OCI-LY7 (cell line): ENCODE measurements at regions not wholly inside any gene's neighbourhood (a gene's known extent, or its start where the extent isn't known, plus 50 kb on each side); places are given as distances from the start of the nearest gene placed in this dataset.

Experiments
- BruUV-seq: library from RNA; stranded (reverse); fragments of 400-500 nt; replicated peaks from 2 replicates; lab custom pipeline; 2021; lab: Mats Ljungman, UMichigan
- CTCF ChIA-PET: fragments of 300-600 bp; sonication (Branson Sonifier 250); formaldehyde crosslinking; loops from one replicate; lab custom pipeline; 2022; ENCODE audit warnings: antibody characterized with exemption; ENCODE audit not compliant: unreplicated experiment; lab: Charles Lee
- POLR2A ChIA-PET: fragments of 300-600 bp; sonication (Branson Sonifier 250); formaldehyde crosslinking; loops from one replicate; lab custom pipeline; 2022; ENCODE audit warnings: antibody characterized with exemption; lab: Charles Lee
- DNase-seq: peaks from one replicate; pipeline ENCODE4 v3.0.0-alpha.2; 2015; ENCODE audit warnings: low spot score
- H2AFZ ChIP-seq: fragments of 200-600 bp; sonication (generic), shearing (Covaris generic); 2 replicates; pipeline ENCODE4 v1.6.1; 2014; ENCODE audit warnings: mild to moderate bottlenecking, antibody characterized with exemption, low read length, moderate library complexity
- H3K27ac ChIP-seq: fragments of 200-600 bp; sonication (generic); 2 replicates; pipeline ENCODE4 v1.5.1; 2014; ENCODE audit warnings: mixed run types, low read depth, mild to moderate bottlenecking, moderate library complexity, low read length, inconsistent platforms; ENCODE audit not compliant: poor library complexity, severe bottlenecking
- H3K36me3 ChIP-seq: fragments of 200-600 bp; sonication (generic); 2 replicates; pipeline ENCODE4 v1.6.1; 2014; ENCODE audit warnings: mild to moderate bottlenecking, antibody characterized with exemption, low read length, moderate library complexity, mixed read lengths; ENCODE audit not compliant: insufficient read depth
- H3K4me1 ChIP-seq: fragments of 200-600 bp; sonication (generic); 2 replicates; pipeline ENCODE4 v1.5.1; 2014; ENCODE audit warnings: mild to moderate bottlenecking, low read length; ENCODE audit not compliant: insufficient read depth, poor library complexity, severe bottlenecking
- H3K4me2 ChIP-seq: fragments of 200-600 bp; sonication (generic); 2 replicates; pipeline ENCODE4 v1.6.1; 2014; ENCODE audit warnings: mild to moderate bottlenecking, low read length
- H3K4me3 ChIP-seq: fragments of 200-600 bp; sonication (generic); 2 replicates; pipeline ENCODE4 v1.5.1; 2014; ENCODE audit warnings: mild to moderate bottlenecking, low read depth, low read length; ENCODE audit not compliant: poor library complexity, severe bottlenecking
- H3K79me2 ChIP-seq: fragments of 200-600 bp; sonication (generic); 2 replicates; pipeline ENCODE4 v1.6.1; 2016; ENCODE audit warnings: low read depth, mild to moderate bottlenecking, low read length, moderate library complexity, mixed read lengths; ENCODE audit not compliant: insufficient read depth
- H3K9me2 ChIP-seq: fragments of 200-600 bp; sonication (generic); 2 replicates; pipeline ENCODE4 v1.6.1; 2016; ENCODE audit warnings: mild to moderate bottlenecking, low read length, mixed read lengths; ENCODE audit not compliant: insufficient read depth
- H3K9me3 ChIP-seq: fragments of 200-600 bp; sonication (generic); 2 replicates; pipeline ENCODE4 v1.6.1; 2014; ENCODE audit warnings: mild to moderate bottlenecking, mixed run types, low read length, mixed read lengths
- H4K20me1 ChIP-seq: fragments of 200-600 bp; sonication (generic); 2 replicates; pipeline ENCODE4 v1.6.1; 2014; ENCODE audit warnings: mild to moderate bottlenecking, antibody characterized with exemption, low read length, moderate library complexity, mixed read lengths; ENCODE audit not compliant: insufficient read depth
- EZH2phosphoT487 ChIP-seq: fragments of 200-600 bp; sonication (generic); IDR thresholded peaks from 2 replicates; pipeline ENCODE4 v1.6.1; 2018; ENCODE audit warnings: low read depth, borderline replicate concordance, mild to moderate bottlenecking, mixed run types, antibody characterized with exemption, low read length, moderate library complexity, mixed read lengths
- intact Hi-C: fragments of 100-400 bp; cut with micrococcal nuclease; formaldehyde crosslinking; loops from one replicate; pipeline ENCODE4 v1.10.0; 2022; ENCODE audit not compliant: unreplicated experiment
- TF ChIP-seq, protein P1 (sequence below): fragments of 200-600 bp; sonication (generic); conservative IDR thresholded peaks from 2 replicates; pipeline ENCODE4 v1.5.1; 2014; ENCODE audit warnings: mild to moderate bottlenecking, antibody characterized with exemption, low read length, moderate library complexity, mixed read lengths

DNA sequence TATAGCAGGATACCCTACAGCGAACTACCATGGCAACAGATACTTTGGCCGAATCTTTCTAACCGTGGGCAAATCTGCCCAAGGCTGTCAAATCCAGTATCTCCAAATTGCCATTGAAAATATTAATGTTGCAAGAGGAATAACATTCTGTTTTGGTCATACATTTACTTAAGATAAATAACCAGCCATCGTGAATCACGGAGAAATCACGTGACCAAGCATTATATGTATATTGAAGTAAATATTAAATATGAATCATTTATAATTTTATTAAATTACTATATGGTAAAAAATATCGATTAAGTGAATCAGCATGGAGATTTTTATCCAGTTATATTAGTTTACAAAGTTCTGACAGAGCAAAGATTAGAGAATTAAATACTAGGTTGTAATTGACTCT, 714.6 kb upstream of the GJE1 start:
- no TSS peak for BruUV-seq
- H3K4me3 ChIP-seq, result no peak overlapping the region
- no peak overlapping the region for H2AFZ ChIP-seq
- ChIA-PET POLR2A (no interaction called here), CTCF (no interaction called here)
- intact Hi-C loops, result no loop called here
- no peak overlapping the region for H3K27ac ChIP-seq
- no peak for DNase-seq
- H3K4me1 ChIP-seq, result no peaks in the 10 kb centered on the region
- no peaks in the 10 kb centered on the region for H3K79me2 ChIP-seq
- H4K20me1 ChIP-seq, result no peaks in the 10 kb centered on the region
- no peaks in the 10 kb centered on the region for H3K9me2 ChIP-seq
- no peak overlapping the region for H3K4me2 ChIP-seq
- no peaks in the 10 kb centered on the region for H3K9me3 ChIP-seq
- TF ChIP-seq EZH2phosphoT487, result no peak
- TF ChIP-seq, protein P1, sequence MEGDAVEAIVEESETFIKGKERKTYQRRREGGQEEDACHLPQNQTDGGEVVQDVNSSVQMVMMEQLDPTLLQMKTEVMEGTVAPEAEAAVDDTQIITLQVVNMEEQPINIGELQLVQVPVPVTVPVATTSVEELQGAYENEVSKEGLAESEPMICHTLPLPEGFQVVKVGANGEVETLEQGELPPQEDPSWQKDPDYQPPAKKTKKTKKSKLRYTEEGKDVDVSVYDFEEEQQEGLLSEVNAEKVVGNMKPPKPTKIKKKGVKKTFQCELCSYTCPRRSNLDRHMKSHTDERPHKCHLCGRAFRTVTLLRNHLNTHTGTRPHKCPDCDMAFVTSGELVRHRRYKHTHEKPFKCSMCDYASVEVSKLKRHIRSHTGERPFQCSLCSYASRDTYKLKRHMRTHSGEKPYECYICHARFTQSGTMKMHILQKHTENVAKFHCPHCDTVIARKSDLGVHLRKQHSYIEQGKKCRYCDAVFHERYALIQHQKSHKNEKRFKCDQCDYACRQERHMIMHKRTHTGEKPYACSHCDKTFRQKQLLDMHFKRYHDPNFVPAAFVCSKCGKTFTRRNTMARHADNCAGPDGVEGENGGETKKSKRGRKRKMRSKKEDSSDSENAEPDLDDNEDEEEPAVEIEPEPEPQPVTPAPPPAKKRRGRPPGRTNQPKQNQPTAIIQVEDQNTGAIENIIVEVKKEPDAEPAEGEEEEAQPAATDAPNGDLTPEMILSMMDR, result no peak
- no peaks in the 10 kb centered on the region for H3K36me3 ChIP-seq

- Histone ChIP-seq H4K20me1 (no peaks in the 10 kb centered on the region), H3K36me3 (no peaks in the 10 kb centered on the region), H3K79me2 (no peaks in the 10 kb centered on the region), H3K9me2 (no peaks in the 10 kb centered on the region), H3K9me3 (no peaks in the 10 kb centered on the region), H3K4me3 (no peak overlapping the region), H3K4me2 (no peak overlapping the region), H3K4me1 (no peaks in the 10 kb centered on the region), H2AFZ (no peak overlapping the region), H3K27ac (no peak overlapping the region)
- POLR2A ChIA-PET, result interaction anchor here (0.7 kb wide), 1 partner anchor 43 kb away, joined by 3 read pairs; no protein-coding TSS in a partner anchor
- no peak for DNase-seq
- BruUV-seq, result no TSS peak
- intact Hi-C loops, result no loop called here
- TF ChIP-seq, protein P1, result no peak
- no peak for TF ChIP-seq EZH2phosphoT487
- CTCF ChIA-PET, result no interaction called here
Measured at GRCh38 chr6:141415896-141416295, 716.8 kb upstream of the GJE1 start.

DNA sequence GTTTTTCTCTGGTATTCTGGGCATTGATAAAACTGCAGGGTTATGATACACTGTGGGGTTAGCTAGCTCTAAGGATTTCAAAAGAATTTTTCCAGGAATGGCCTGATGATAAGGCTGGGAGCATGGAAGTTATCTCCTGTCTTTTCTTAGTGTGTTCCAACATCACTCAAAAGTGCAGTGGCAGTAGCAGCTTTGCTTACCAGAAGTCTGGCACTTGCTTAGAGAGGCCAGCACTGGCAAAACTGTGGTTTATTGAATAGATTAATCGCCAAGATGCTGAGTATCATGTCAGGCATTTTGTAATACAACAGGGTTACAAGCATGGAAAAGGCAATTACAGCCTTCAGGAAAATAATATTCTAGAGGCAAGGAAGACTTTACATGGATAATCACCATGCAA, 719.5 kb upstream of the GJE1 start:
- Histone ChIP-seq H3K36me3 (no peaks in the 10 kb centered on the region), H3K27ac (no peak overlapping the region), H4K20me1 (no peaks in the 10 kb centered on the region), H3K9me3 (peaks cover 7% of the 10 kb centered on the region; the same call in 1 of the 2 replicates), H3K4me1 (no peaks in the 10 kb centered on the region), H3K79me2 (no peaks in the 10 kb centered on the region), H3K4me3 (no peak overlapping the region), H2AFZ (0 out of 2 replicates have a peak overlapping the region, but pooled peaks have one; percentile 39), H3K4me2 (no peak overlapping the region), H3K9me2 (no peaks in the 10 kb centered on the region)
- ChIA-PET CTCF (no interaction called here), POLR2A (no interaction called here)
- TF ChIP-seq EZH2phosphoT487, result no peak
- TF ChIP-seq, protein P1, result no peak
- intact Hi-C loops, result no loop called here
- no peak for DNase-seq
- BruUV-seq, result no TSS peak
